ENCODE measurements at regions not wholly inside any gene's neighbourhood (a gene's known extent, or its start where the extent isn't known, plus 50 kb on each side); places are given as distances from the start of the nearest gene placed in this dataset.

DNA sequence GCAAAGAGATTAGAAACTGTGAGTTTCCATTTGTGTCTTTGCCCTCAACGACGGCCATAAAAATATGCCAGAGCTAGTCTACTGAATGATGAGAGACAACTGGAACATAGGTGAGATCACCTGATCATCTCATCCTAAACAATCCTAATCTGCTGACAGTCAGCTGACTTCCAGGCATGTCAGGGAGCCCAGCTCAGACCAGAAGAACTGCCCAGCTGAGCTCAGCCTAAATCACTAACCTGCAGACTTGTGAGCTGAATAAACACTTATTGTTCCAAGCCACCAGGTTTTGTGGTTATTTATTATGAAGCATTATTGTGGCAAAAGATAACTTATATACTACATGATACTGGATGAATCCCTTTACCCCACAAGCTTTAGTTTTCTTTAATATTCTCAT, 118.9 kb upstream of the PLEKHG7 start:
- ATAC-seq (ENCODE audit: insufficient number of reproducible peaks, low FRiP score, low read depth) (no peak), DNase-seq (ENCODE audit: low spot score) (no peak)
- Histone ChIP-seq H3K36me3 (no peaks in the 10 kb centered on the region), H3K27me3 (replicated peaks; ENCODE audit: insufficient read depth) (no peaks in the 10 kb centered on the region), H3K4me3 (no peak overlapping the region), H3K27ac (no peak overlapping the region), H3K9me3 (no peaks in the 10 kb centered on the region), H3K4me1 (ENCODE audit: control insufficient read depth in 1 of 2, low read depth in 2 of 2) (no peaks in the 10 kb centered on the region)
- TF ChIP-seq, protein P1, sequence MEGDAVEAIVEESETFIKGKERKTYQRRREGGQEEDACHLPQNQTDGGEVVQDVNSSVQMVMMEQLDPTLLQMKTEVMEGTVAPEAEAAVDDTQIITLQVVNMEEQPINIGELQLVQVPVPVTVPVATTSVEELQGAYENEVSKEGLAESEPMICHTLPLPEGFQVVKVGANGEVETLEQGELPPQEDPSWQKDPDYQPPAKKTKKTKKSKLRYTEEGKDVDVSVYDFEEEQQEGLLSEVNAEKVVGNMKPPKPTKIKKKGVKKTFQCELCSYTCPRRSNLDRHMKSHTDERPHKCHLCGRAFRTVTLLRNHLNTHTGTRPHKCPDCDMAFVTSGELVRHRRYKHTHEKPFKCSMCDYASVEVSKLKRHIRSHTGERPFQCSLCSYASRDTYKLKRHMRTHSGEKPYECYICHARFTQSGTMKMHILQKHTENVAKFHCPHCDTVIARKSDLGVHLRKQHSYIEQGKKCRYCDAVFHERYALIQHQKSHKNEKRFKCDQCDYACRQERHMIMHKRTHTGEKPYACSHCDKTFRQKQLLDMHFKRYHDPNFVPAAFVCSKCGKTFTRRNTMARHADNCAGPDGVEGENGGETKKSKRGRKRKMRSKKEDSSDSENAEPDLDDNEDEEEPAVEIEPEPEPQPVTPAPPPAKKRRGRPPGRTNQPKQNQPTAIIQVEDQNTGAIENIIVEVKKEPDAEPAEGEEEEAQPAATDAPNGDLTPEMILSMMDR (IDR thresholded peaks at IDR 0.05) = no peak

DNA sequence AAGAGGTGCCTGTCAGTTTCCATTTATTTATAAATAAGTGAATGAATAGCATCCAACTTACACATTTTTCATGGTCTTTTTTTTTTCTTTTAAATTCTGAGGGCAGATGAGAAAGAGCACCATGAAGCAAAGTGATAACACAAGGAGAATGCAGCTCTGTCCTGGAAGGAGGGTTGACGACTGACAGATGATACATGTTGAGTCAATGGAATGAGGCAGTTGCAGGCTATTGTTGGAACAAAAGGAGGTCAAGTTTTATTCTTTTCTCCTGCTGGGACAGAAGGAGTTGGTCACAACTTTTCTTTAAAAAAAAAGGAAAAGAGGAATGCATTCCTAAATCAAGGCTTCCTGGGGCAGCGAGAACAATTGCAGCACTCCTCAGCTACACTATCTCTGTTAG, 119.9 kb upstream of the PLEKHG7 start:
- no peak overlapping the region for H3K27ac ChIP-seq
- H3K4me1 ChIP-seq (ENCODE audit: control insufficient read depth in 1 of 2, low read depth in 2 of 2) = no peaks in the 10 kb centered on the region
- no peaks in the 10 kb centered on the region for H3K9me3 ChIP-seq
- no peaks in the 10 kb centered on the region for H3K36me3 ChIP-seq
- ATAC-seq (ENCODE audit: insufficient number of reproducible peaks, low FRiP score, low read depth) = no peak
- DNase-seq (ENCODE audit: low spot score) = no peak
- no peak overlapping the region for H3K4me3 ChIP-seq
- TF ChIP-seq, protein P1 (IDR thresholded peaks at IDR 0.05) = no peak
- H3K27me3 ChIP-seq (replicated peaks; ENCODE audit: insufficient read depth) = no peaks in the 10 kb centered on the region

DNA sequence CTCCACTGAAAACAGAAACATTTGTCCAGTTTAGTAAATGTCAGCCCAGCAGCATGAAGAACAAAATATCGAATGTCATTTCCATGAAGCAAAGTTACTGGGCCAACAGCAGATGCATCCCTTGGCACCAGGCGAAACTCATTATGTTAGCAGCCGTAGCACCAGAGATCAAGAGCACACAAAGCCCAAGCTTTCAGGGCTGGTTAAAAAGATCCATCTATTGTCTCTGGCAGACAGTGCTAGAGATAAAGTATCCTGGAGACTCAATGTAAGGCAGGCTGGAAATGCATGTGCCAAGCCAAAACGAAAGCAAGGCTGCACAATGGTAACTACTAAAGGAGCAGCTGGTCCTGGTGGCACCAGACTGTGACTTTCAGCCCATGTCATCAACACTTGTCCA, 120.3 kb upstream of the PLEKHG7 start:
- TF ChIP-seq, protein P1 (IDR thresholded peaks at IDR 0.05) = no peak
- H3K4me3 ChIP-seq = no peak overlapping the region
- no peaks in the 10 kb centered on the region for H3K27me3 ChIP-seq (replicated peaks; ENCODE audit: insufficient read depth)
- no peaks in the 10 kb centered on the region for H3K9me3 ChIP-seq
- ATAC-seq (ENCODE audit: insufficient number of reproducible peaks, low FRiP score, low read depth) (no peak), DNase-seq (ENCODE audit: low spot score) (no peak)
- no peaks in the 10 kb centered on the region for H3K36me3 ChIP-seq
- no peak overlapping the region for H3K27ac ChIP-seq
- no peaks in the 10 kb centered on the region for H3K4me1 ChIP-seq (ENCODE audit: control insufficient read depth in 1 of 2, low read depth in 2 of 2)

DNA sequence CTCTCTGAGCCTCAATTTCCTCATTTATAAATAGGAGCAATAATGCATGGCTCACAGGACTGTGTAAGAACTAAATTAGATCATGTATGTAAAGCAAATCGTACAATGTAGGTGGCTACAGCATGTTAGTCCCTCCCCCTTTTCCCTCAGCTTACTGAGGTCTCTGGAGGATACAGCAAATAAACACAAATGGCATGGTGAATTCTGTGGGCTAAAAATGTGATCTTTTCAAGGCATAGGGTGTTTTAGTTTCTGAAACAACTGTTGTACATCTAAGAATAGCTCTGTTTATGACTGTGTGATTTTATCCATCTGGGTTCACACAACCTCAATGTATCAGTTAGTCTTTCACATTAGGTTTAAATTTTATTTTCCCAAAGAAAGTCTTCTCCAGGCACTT, 121.2 kb upstream of the PLEKHG7 start:
- TF ChIP-seq, protein P1 (IDR thresholded peaks at IDR 0.05) = no peak
- no peaks in the 10 kb centered on the region for H3K36me3 ChIP-seq
- H3K4me1 ChIP-seq (ENCODE audit: control insufficient read depth in 1 of 2, low read depth in 2 of 2) = no peaks in the 10 kb centered on the region
- DNase-seq (ENCODE audit: low spot score) = no peak
- H3K9me3 ChIP-seq = no peaks in the 10 kb centered on the region
- no peak for ATAC-seq (ENCODE audit: insufficient number of reproducible peaks, low FRiP score, low read depth)
- no peak overlapping the region for H3K27ac ChIP-seq
- no peaks in the 10 kb centered on the region for H3K27me3 ChIP-seq (replicated peaks; ENCODE audit: insufficient read depth)
- no peak overlapping the region for H3K4me3 ChIP-seq

DNA sequence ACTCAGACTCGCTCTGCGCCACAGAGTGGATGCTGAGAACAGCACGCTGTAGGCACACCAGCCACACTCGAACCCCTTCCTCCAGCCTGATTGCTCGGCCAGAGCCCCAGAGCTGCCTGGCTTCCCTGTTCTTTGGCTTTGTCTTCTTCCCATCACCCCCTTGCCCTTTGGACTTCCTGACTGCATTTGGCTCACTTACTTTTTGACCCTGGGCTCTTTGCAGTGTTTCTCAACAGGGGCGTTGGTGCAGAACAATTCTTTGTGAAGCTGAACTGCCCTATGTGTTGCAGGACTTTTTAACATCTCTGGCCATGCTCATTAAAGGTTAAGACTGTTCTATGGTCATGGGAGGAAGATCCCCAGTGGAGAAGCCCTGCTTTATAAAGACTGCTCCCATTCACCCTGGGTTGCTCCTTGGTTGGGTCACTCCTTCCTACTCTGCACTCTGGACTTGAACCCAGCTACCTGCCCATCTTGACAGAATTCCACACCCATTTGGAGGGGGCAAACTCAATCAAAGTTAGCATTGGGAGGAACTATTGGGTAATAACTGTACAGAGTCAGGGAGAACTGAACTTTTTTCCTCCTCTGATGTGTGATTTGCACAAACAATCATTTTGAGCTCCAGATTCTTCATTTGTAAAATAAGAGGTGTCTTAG, 127.7 kb upstream of the PLEKHG7 start:
- TF ChIP-seq, protein P1 (IDR thresholded peaks at IDR 0.05) = no peak
- ATAC-seq (ENCODE audit: insufficient number of reproducible peaks, low FRiP score, low read depth) (no peak), DNase-seq (ENCODE audit: low spot score) (no peak)
- Histone ChIP-seq H3K9me3 (no peaks in the 10 kb centered on the region), H3K4me3 (no peak overlapping the region), H3K27me3 (replicated peaks; ENCODE audit: insufficient read depth) (no peaks in the 10 kb centered on the region), H3K27ac (no peak overlapping the region), H3K4me1 (ENCODE audit: control insufficient read depth in 1 of 2, low read depth in 2 of 2) (no peaks in the 10 kb centered on the region), H3K36me3 (no peaks in the 10 kb centered on the region)
